ENCODE measurements at regions not wholly inside any gene's neighbourhood (a gene's known extent, or its start where the extent isn't known, plus 50 kb on each side); places are given as distances from the start of the nearest gene placed in this dataset.

DNA sequence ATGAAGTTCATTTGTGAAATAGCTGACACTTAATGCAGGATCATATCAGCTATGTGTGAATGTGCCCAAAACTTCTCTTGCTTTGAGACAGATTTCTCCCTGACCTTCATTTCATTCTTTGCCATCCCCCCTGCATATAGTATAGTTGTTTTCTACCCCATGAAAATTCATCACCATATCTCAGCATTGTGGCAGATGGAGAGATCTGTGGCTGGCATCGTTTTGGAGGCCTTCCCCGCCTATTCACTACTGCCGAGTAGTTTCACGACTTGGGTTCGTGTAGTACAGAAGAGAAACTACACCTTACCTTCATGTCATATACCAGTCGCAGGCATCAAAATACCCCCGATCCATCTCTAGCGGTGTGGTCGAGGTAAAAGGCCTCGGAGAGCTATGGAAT lies 66.2 kb upstream of the SELENOK start:
- TF ChIP-seq KDM1A (IDR thresholded peaks at IDR 0.05; ENCODE audit: borderline replicate concordance, low read length), result no peak
- TF ChIP-seq POLR2A (IDR thresholded peaks at IDR 0.05; ENCODE audit: control extremely low read depth in 1 of 2, low read depth in 2 of 2, low read length in 2 of 2), result no peak
- no peak for TF ChIP-seq HDAC2 (IDR thresholded peaks at IDR 0.05; ENCODE audit: borderline replicate concordance in 1 of 2, low read depth in 2 of 2, low read length in 2 of 2)
- TF ChIP-seq, protein P1, sequence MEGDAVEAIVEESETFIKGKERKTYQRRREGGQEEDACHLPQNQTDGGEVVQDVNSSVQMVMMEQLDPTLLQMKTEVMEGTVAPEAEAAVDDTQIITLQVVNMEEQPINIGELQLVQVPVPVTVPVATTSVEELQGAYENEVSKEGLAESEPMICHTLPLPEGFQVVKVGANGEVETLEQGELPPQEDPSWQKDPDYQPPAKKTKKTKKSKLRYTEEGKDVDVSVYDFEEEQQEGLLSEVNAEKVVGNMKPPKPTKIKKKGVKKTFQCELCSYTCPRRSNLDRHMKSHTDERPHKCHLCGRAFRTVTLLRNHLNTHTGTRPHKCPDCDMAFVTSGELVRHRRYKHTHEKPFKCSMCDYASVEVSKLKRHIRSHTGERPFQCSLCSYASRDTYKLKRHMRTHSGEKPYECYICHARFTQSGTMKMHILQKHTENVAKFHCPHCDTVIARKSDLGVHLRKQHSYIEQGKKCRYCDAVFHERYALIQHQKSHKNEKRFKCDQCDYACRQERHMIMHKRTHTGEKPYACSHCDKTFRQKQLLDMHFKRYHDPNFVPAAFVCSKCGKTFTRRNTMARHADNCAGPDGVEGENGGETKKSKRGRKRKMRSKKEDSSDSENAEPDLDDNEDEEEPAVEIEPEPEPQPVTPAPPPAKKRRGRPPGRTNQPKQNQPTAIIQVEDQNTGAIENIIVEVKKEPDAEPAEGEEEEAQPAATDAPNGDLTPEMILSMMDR (IDR thresholded peaks at IDR 0.05; ENCODE audit: control extremely low read depth in 1 of 3, insufficient read depth in 1 of 3, low read depth in 1 of 3, low read length in 3 of 3), result no peak
- TF ChIP-seq, protein P2, sequence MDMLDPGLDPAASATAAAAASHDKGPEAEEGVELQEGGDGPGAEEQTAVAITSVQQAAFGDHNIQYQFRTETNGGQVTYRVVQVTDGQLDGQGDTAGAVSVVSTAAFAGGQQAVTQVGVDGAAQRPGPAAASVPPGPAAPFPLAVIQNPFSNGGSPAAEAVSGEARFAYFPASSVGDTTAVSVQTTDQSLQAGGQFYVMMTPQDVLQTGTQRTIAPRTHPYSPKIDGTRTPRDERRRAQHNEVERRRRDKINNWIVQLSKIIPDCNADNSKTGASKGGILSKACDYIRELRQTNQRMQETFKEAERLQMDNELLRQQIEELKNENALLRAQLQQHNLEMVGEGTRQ (IDR thresholded peaks at IDR 0.05; ENCODE audit: low read length), result no peak
- TF ChIP-seq, protein P3, sequence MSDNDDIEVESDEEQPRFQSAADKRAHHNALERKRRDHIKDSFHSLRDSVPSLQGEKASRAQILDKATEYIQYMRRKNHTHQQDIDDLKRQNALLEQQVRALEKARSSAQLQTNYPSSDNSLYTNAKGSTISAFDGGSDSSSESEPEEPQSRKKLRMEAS (IDR thresholded peaks at IDR 0.05), result no peak
- no peak for TF ChIP-seq POLR2AphosphoS5 (IDR thresholded peaks at IDR 0.05; ENCODE audit: low read depth, low read length)
- TF ChIP-seq JUND (IDR thresholded peaks at IDR 0.05; ENCODE audit: low read length), result no peak
- TF ChIP-seq EZH2 (IDR thresholded peaks at IDR 0.05; ENCODE audit: low read depth, low read length, severe bottlenecking), result no peak

Data from H1 (cell line).